HepG2 (cell line): ENCODE measurements at regions not wholly inside any gene's neighbourhood (a gene's known extent, or its start where the extent isn't known, plus 50 kb on each side); places are given as distances from the start of the nearest gene placed in this dataset.

ENCODE experiments used
- AGO1 ChIP-seq: fragments of 200-400 bp; formaldehyde crosslinking; IDR thresholded peaks from 2 replicates; pipeline ENCODE4 v1.6.1; 2017; ENCODE audit warnings: mild to moderate bottlenecking, low read depth, low read length, moderate library complexity; ENCODE audit not compliant: poor library complexity, severe bottlenecking
- CAMTA2 ChIP-seq: sonication (generic); formaldehyde crosslinking; IDR thresholded peaks from 2 replicates; pipeline ENCODE4 v1.4.0; 2020; ENCODE audit warnings: mild to moderate bottlenecking, missing genetic modification reagents, borderline replicate concordance
- FOSL2 ChIP-seq: sonication (generic); formaldehyde crosslinking; IDR thresholded peaks from 2 replicates; pipeline ENCODE4 v1.4.0; 2020; ENCODE audit warnings: missing genetic modification reagents
- SCMH1 ChIP-seq: sonication (generic); formaldehyde crosslinking; IDR thresholded peaks from 2 replicates; pipeline ENCODE4 v1.9.0; 2021; ENCODE audit warnings: missing genetic modification reagents, mild to moderate bottlenecking, borderline replicate concordance
- SMARCE1 ChIP-seq: fragments of 450-650 bp; IDR thresholded peaks from 2 replicates; pipeline ENCODE4 v1.6.1; 2017; ENCODE audit warnings: borderline replicate concordance
- TP53 ChIP-seq: sonication (generic); formaldehyde crosslinking; conservative IDR thresholded peaks from 2 replicates; pipeline ENCODE4 v1.4.0; 2020; ENCODE audit warnings: missing genetic modification reagents
- YY1 ChIP-seq: IDR thresholded peaks from 2 replicates; pipeline ENCODE4 v1.6.1; 2011; ENCODE audit warnings: low read length, low read depth, moderate library complexity, mild to moderate bottlenecking; ENCODE audit not compliant: insufficient read depth, insufficient replicate concordance
- ZBTB3 ChIP-seq: sonication (generic); formaldehyde crosslinking; IDR thresholded peaks from 2 replicates; pipeline ENCODE4 v1.4.0; 2020; ENCODE audit warnings: low read depth, mild to moderate bottlenecking, moderate library complexity, missing genetic modification reagents, borderline replicate concordance
- ZNF225 ChIP-seq: sonication (generic); formaldehyde crosslinking; IDR thresholded peaks from 2 replicates; pipeline ENCODE4 v1.4.0; 2020; ENCODE audit warnings: mild to moderate bottlenecking, missing genetic modification reagents
- TF ChIP-seq, protein P1 (sequence below), 2 experiments: fragments of 450-650 bp in 1 of 2; sonication (generic) in 1 of 2; formaldehyde crosslinking in 1 of 2; IDR thresholded peaks; 2 replicates each; pipeline versions ENCODE4 v1.6.1 to v1.8.0; 2016 to 2022; ENCODE audit warnings: antibody characterized with exemption in 1 of 2, mild to moderate bottlenecking in 1 of 2, missing genetic modification reagents in 1 of 2
- TF ChIP-seq, protein P2 (sequence below): sonication (generic); formaldehyde crosslinking; IDR thresholded peaks from 2 replicates; pipeline ENCODE4 v1.8.1; 2023; ENCODE audit warnings: missing genetic modification reagents, inconsistent platforms, borderline replicate concordance
- TF ChIP-seq, protein P3 (sequence below): sonication (generic); formaldehyde crosslinking; IDR thresholded peaks from 2 replicates; pipeline ENCODE4; 2020; ENCODE audit warnings: missing genetic modification reagents, mild to moderate bottlenecking, borderline replicate concordance
- TF ChIP-seq, protein P4 (sequence below): sonication (generic); formaldehyde crosslinking; IDR thresholded peaks from 2 replicates; pipeline ENCODE4 v1.5.1; 2020; ENCODE audit warnings: mild to moderate bottlenecking, missing genetic modification reagents

DNA sequence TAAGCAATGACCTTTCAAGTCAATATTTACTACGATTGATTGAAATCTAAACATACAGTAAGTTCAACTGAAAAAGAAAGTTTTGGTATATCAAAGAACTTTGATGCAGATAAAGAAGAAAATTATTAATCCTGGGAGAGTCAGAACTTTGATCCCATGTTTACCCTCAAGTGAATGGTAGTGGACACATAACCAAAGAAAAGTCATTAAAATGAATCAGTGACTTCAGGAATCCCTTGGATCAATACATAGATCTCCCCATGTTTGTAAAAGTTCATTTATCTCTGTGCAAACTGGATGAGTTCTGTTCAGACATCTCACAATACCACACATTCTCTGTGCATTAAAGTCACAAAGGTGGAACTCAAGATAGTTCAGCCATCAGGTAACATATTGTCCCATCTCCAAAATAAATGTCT, 75.5 kb upstream of the RELN start (continued):
- TF ChIP-seq, protein P1, sequence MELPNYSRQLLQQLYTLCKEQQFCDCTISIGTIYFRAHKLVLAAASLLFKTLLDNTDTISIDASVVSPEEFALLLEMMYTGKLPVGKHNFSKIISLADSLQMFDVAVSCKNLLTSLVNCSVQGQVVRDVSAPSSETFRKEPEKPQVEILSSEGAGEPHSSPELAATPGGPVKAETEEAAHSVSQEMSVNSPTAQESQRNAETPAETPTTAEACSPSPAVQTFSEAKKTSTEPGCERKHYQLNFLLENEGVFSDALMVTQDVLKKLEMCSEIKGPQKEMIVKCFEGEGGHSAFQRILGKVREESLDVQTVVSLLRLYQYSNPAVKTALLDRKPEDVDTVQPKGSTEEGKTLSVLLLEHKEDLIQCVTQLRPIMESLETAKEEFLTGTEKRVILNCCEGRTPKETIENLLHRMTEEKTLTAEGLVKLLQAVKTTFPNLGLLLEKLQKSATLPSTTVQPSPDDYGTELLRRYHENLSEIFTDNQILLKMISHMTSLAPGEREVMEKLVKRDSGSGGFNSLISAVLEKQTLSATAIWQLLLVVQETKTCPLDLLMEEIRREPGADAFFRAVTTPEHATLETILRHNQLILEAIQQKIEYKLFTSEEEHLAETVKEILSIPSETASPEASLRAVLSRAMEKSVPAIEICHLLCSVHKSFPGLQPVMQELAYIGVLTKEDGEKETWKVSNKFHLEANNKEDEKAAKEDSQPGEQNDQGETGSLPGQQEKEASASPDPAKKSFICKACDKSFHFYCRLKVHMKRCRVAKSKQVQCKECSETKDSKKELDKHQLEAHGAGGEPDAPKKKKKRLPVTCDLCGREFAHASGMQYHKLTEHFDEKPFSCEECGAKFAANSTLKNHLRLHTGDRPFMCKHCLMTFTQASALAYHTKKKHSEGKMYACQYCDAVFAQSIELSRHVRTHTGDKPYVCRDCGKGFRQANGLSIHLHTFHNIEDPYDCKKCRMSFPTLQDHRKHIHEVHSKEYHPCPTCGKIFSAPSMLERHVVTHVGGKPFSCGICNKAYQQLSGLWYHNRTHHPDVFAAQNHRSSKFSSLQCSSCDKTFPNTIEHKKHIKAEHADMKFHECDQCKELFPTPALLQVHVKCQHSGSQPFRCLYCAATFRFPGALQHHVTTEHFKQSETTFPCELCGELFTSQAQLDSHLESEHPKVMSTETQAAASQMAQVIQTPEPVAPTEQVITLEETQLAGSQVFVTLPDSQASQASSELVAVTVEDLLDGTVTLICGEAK (IDR thresholded peaks at IDR 0.05): no peak
- TF ChIP-seq, protein P1 (CRISPR knock-in tag; IDR thresholded peaks at IDR 0.05): no peak; the same call in 1 of the 2 replicates
- TF ChIP-seq AGO1 (no peak), SCMH1 (no peak), CAMTA2 (CRISPR knock-in tag) (no peak), SMARCE1 (no peak), YY1 (peak; percentile 15), FOSL2 (peak; percentile 84), ZNF225 (CRISPR knock-in tag) (no peak), TP53 (CRISPR knock-in tag) (no peak), ZBTB3 (CRISPR knock-in tag) (no peak)
- TF ChIP-seq, protein P2, sequence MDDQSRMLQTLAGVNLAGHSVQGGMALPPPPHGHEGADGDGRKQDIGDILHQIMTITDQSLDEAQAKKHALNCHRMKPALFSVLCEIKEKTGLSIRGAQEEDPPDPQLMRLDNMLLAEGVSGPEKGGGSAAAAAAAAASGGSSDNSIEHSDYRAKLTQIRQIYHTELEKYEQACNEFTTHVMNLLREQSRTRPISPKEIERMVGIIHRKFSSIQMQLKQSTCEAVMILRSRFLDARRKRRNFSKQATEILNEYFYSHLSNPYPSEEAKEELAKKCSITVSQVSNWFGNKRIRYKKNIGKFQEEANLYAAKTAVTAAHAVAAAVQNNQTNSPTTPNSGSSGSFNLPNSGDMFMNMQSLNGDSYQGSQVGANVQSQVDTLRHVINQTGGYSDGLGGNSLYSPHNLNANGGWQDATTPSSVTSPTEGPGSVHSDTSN: no peak
- TF ChIP-seq, protein P3, sequence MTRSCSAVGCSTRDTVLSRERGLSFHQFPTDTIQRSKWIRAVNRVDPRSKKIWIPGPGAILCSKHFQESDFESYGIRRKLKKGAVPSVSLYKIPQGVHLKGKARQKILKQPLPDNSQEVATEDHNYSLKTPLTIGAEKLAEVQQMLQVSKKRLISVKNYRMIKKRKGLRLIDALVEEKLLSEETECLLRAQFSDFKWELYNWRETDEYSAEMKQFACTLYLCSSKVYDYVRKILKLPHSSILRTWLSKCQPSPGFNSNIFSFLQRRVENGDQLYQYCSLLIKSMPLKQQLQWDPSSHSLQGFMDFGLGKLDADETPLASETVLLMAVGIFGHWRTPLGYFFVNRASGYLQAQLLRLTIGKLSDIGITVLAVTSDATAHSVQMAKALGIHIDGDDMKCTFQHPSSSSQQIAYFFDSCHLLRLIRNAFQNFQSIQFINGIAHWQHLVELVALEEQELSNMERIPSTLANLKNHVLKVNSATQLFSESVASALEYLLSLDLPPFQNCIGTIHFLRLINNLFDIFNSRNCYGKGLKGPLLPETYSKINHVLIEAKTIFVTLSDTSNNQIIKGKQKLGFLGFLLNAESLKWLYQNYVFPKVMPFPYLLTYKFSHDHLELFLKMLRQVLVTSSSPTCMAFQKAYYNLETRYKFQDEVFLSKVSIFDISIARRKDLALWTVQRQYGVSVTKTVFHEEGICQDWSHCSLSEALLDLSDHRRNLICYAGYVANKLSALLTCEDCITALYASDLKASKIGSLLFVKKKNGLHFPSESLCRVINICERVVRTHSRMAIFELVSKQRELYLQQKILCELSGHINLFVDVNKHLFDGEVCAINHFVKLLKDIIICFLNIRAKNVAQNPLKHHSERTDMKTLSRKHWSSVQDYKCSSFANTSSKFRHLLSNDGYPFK (CRISPR knock-in tag): no peak
- TF ChIP-seq, protein P4, sequence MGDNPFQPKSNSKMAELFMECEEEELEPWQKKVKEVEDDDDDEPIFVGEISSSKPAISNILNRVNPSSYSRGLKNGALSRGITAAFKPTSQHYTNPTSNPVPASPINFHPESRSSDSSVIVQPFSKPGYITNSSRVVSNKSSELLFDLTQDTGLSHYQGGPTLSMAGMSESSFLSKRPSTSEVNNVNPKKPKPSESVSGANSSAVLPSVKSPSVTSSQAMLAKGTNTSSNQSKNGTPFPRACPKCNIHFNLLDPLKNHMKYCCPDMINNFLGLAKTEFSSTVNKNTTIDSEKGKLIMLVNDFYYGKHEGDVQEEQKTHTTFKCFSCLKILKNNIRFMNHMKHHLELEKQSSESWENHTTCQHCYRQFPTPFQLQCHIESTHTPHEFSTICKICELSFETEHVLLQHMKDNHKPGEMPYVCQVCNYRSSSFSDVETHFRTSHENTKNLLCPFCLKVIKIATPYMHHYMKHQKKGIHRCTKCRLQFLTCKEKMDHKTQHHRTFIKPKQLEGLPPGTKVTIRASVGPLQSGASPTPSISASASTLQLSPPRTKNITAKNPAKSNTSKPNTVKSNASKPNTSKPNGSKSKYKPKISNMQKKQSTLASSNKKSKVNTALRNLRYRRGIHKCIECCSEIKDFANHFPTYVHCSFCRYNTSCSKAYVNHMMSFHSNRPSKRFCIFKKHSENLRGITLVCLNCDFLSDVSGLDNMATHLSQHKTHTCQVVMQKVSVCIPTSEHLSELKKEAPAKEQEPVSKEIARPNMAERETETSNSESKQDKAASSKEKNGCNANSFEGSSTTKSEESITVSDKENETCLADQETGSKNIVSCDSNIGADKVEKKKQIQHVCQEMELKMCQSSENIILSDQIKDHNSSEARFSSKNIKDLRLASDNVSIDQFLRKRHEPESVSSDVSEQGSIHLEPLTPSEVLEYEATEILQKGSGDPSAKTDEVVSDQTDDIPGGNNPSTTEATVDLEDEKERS (CRISPR knock-in tag): no peak
